ENCODE measurements at regions not wholly inside any gene's neighbourhood (a gene's known extent, or its start where the extent isn't known, plus 50 kb on each side); places are given as distances from the start of the nearest gene placed in this dataset.

- TF ChIP-seq CTCF (IDR thresholded peaks at IDR 0.05), result no peak
- no peak for TF ChIP-seq EP300 (IDR thresholded peaks at IDR 0.05)
- TF ChIP-seq POLR2A (IDR thresholded peaks at IDR 0.05), result no peak
- no peak for TF ChIP-seq POLR2AphosphoS5 (IDR thresholded peaks at IDR 0.05)
Observed at GRCh38 chr12:85352016-85352415, 72.0 kb downstream of the ALX1 start.

Data from sigmoid colon (tissue), 4 donors.